GM19023 (cell line): ENCODE measurements at regions not wholly inside any gene's neighbourhood (a gene's known extent, or its start where the extent isn't known, plus 50 kb on each side); places are given as distances from the start of the nearest gene placed in this dataset.

Experiments
- ATAC-seq: cut with Tn5 transposase; IDR thresholded peaks from one replicate; pipeline ENCODE4 v1.9.1; 2021; ENCODE audit warnings: mild to moderate bottlenecking, moderate library complexity; ENCODE audit not compliant: unreplicated experiment

DNA sequence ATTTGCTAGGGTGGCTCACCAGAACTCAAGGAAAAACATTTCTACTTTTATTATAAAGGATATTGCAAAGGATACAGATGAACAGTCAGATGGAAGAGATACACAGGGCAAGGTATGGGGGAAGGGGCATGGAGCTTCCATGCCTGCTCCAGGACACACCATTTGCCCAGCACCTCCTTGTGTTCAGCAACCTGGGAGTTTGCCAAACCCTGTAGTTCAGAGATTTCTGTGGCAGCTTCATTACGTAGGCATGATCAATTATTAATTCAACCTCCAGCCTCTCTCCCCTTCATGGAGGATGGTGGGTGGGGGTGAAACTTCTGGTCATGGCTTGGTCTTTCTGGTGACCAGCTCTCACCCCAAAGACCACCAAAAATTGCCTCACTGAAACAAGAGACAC is 353.9 kb upstream of the THBS1 start:
- ATAC-seq, result no peak

GRCh38 chr15:39228889-39229288 is 352.0 kb upstream of the THBS1 start:
- ATAC-seq, result no peak

GRCh38 chr15:39230205-39230907 is 350.5 kb upstream of the THBS1 start:
- no peak for ATAC-seq

DNA sequence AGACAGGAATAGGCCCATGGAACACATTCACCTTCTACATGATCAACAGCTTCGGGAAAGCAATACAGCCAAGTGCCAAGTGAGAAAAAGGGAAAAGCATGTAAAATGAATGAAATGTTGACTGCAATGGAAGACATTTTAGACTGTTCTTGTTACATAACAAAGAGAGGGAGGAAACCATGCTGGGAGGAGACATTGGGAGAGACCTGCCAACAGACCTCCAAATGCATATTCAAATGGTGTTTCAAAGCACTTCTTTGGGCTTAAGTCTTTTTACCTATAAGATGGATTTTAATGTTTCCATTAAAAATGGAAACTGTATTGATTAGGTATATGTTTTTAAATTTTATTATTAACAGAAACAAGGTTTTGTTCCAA is 350.0 kb upstream of the THBS1 start:
- ATAC-seq, result no peak

DNA sequence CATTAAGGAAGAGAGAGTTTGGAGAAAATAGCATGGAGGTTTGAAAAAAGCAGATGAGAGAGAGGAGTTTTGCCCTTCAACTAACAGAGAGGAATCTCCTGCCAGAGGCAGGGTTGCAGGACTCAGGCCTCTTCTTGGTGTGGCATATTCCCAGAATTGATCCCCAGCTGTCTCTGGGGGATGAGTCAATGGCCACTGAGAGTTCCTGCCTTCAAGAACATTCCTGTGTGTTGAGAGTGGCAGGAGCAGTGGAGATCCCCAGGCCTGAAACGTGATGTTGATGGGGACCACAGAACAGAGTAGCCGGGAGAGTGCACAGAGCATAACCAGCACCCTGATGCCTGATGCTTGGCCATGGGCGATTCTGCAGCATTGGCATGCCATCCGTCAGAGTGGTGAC is 348.4 kb upstream of the THBS1 start:
- ATAC-seq, result no peak

- no peak for ATAC-seq
Measured at GRCh38 chr15:39235084-39235795, 345.6 kb upstream of the THBS1 start.

DNA sequence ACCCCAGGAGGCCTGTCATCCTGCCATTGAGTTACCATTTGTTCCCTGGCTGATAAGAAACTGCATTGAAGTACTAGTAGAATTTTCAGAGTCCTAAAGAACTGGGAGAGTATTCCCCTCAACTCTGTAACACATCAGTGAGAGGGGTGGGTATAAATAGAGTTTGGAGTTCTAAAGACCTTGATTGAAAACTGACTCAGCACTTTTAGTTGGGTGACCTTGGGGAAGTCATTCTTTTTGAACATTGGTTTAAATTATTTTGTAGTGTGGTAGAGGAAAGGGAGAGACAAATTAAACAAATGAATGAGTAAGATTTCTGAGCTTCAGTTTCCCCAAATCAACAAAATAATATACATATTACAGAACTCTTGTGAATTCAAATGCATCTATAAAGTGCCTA is 344.5 kb upstream of the THBS1 start:
- ATAC-seq, result no peak

DNA sequence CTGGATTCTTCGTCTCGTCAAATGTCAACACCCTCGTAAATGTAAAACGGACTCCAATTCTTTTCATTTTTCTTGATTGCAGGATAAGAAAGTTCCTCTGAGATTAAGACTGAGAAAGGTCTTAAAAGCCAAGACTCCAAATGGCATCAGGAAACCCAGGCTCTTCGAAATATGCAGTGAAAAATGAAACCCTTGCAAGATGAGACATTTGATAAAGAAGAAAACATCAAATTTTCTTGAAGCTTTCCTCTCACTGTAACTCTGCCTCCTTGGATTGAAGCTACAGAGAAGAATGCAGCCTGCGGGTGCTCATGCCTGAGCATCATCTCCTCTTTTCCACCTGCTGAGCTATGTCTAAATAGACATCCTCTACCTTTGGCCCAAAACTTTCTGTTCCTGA is 342.4 kb upstream of the THBS1 start:
- no peak for ATAC-seq

DNA sequence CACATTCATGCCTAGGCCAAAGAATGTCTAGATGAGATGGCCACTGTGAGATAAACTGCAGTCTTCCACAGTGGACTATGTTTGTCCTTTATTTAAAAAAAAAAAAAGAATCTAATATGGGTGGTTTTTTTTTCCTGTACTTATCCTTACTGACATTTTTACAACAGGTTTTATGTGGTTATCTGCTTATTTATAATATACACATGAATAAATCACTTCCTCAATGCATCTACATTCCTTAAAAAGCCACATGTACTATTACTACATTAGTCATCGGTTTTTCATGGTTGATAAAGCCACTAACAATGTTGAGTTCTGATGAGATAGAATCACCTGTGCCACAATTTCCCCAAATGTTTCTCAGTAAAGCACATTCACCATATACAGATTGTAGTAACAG is 341.3 kb upstream of the THBS1 start:
- no peak for ATAC-seq

DNA sequence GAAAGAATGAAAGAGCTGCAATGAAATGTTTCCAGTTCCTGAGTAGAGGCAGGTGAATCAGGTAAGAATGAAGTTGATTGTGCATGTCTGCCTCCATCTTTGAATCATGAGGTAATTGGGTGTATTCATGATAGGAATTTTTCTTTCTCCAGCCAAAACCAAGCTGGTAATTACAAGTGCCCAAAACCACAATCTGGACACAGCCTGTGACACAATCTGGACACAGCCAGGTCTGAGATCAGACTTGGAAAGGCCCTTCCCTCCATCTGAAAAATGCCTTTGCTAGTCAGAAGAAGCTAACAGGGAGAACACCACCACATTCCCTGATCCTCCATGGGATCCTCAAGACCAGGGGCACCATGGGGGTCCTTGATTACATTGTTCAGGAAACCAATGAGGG is 338.5 kb upstream of the THBS1 start:
- ATAC-seq, result no peak

DNA sequence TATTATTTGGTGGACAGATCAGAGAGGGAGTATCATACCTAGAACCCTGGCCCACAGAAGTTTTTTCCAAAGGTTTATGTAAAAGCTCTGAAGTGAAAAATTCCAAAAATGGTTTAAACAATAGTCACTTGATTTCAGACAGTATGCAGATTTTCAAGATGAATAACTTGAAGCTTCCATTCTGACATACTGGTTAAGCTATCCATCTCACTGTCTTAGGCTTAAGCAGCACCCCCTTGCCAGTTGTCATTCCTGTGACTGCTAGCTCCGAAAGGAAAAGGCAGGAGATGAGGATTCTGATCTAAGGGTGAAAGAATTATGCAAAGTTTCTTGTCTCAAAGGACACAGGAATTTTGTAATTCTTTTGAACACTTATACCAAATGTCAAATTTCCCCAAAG is 337.5 kb upstream of the THBS1 start:
- no peak for ATAC-seq

DNA sequence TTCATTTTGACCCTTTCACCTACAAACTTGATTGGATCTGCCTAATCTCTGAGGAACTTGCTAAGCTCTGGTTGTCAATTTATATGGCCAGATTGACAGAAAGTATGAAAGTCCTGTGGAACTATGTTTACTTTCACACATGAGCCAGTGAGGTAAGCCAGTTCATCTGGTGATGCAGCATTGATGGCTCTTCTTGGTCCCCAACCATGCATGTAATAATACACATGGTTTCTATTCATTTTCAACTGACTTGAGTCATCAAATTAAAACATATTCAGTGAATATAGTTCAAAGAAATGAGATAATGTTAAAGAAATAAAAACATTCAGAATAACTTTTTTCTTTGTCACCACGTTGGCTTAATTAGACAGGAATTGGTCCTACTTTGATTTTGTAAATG is 336.1 kb upstream of the THBS1 start:
- ATAC-seq, result no peak

GRCh38 chr15:39246523-39246922 is 334.4 kb upstream of the THBS1 start:
- ATAC-seq, result no peak

DNA sequence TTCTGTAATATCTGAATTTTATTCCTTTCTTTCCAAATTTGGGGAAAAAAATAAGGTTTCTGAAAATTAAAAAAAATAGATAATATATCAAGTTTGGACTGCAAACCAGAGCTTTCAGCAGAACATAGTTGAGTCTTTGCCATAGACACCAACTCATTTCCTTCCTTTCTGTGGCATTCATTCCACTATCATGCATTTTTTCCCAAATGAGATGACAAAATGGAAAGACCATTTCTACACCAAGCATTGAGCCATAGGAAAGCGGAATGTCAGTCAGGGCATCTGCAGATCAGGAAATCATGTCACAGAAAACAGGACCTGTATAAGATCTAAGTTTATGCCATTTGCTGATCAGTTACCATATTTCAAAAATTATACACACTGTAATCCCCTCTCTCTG is 333.3 kb upstream of the THBS1 start:
- ATAC-seq, result no peak

GRCh38 chr15:39248204-39248603 is 332.7 kb upstream of the THBS1 start:
- no peak for ATAC-seq

DNA sequence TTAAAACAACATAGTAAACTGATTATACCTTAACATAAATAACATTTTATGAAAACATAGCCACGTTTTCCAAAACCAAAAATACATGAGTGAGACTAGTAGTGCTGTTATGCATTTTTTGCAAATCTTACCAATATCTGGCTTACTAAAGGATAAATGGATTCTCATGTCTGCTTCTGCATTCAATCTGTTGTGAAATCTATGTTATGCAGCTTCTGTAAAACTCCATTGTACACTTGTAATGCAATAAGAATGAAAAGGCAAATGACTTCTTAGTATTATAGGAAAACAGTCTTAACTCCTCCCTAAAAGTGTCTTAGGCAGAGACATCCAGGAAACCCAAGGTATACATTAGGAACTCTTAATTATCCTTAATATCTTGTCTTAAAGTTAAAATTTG is 330.9 kb upstream of the THBS1 start:
- ATAC-seq, result no peak

DNA sequence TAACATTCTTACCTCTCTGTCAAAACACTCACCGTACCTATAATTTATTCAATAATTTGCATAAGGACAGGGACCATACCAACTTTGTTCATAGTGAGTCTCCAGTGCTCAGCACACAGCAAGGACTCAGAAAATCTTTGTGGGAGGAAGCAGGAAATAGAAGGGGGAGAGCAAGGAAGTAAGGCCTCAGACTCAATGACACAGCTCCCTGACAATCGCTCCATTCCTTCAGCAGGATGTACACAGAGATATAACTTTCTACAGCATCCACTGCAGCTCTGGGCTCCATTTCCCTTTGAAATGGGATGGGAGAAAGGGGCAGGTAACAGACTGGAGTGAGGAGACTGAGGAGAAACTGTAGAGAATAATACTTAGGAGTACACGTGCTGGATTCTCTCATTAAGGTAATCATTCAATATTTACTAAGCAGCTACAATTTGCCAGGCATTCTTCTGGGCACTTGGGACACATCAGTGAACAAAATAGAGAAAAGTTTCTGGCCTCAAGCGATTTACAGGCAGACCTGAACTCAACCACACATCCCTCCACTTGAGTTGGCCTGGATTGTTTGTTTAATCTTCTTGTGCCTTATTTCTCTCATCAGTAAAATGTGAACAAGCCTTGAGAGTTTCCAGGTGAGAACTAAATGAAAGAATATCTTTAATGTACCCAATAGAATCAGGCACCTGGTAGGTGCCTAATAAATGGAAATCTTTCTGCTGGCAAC is 330.3 kb upstream of the THBS1 start:
- ATAC-seq, result no peak

DNA sequence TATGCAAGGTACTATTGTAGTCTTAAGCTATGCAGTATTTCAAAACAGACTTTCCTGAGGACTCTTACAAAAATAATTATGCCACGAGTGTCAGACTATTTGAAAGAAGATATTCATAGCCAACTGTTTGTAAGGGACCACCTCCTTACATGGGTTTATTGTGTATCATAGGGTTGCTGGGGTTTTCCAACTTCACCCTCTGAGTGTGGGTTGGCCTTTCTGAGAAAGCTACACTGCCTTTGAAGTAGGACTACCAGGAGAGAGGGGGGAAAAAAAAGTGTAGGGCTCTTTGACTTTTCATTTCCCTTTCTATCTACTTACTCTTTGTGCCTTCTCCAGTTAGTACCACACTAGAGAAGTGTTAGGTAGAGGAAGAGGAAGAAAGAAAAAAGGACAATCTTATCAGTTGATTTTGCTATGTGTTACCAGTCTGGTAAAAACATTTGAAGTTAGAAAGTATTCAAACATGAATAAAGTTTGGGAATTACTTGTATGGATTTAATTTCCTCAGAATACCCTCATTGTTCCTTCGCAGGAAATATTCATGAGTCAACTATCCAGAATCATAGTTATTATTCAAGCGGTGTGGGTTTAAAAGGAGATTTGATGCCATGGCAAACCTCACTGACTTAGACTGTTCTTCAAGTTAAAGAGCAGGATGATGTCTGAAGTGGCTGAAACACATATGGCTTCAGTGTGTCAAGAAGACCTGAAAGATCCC is 329.3 kb upstream of the THBS1 start:
- no peak for ATAC-seq

DNA sequence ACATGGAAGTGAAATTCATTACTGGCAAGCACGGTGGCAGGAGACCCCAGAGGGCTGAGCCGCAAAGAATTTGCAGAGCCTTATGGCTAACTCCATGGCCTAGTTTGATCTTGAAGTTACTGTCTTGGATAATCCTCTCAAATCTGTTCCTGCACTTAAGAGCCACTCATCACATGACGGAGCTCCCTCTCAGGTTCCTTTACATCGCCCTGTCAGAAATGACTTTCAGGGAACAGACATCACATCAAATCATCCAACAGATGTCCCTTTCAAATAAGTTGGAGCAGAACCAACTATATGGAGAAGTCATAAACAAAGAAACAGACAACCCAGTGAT is 328.8 kb upstream of the THBS1 start:
- ATAC-seq, result no peak

- no peak for ATAC-seq
Measured at GRCh38 chr15:39253552-39253951, 327.3 kb upstream of the THBS1 start.

DNA sequence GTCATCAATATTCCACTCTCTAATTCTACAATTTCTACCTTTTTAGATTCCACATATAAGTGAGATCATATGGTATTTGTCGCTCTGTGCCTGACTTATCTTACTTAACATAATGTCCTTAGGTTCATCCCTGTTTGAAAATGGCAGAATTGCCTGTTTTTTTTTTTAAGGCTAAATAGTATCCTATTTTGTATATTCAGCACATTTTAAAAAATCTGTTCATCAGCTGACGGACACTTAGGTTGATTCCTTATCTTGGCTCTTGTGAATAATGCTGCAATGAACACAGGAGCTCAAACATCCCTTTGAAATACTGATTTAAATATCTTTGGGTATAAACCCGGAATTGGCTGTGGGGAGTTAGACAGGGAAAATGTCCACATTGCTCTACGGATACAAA is 326.7 kb upstream of the THBS1 start:
- ATAC-seq, result no peak

- no peak for ATAC-seq
Measured at GRCh38 chr15:39255760-39256159, 325.1 kb upstream of the THBS1 start.
